WTC11 (cell line): ENCODE measurements at regions not wholly inside any gene's neighbourhood (a gene's known extent, or its start where the extent isn't known, plus 50 kb on each side); places are given as distances from the start of the nearest gene placed in this dataset.

Source experiments
- SP1 ChIP-seq: sonication (generic); formaldehyde crosslinking; conservative IDR thresholded peaks from 2 replicates; pipeline ENCODE4 v1.8.1; 2022; ENCODE audit warnings: missing genetic modification reagents
- TF ChIP-seq, protein P1 (sequence below): fragments of 200-600 bp; IDR thresholded peaks from 2 replicates; pipeline ENCODE4 v1.8.0; 2022; ENCODE audit warnings: antibody characterized with exemption
- TF ChIP-seq, protein P2 (sequence below): sonication (generic); formaldehyde crosslinking; conservative IDR thresholded peaks from 2 replicates; pipeline ENCODE4 v1.8.1; 2022; ENCODE audit warnings: mild to moderate bottlenecking, missing genetic modification reagents

DNA sequence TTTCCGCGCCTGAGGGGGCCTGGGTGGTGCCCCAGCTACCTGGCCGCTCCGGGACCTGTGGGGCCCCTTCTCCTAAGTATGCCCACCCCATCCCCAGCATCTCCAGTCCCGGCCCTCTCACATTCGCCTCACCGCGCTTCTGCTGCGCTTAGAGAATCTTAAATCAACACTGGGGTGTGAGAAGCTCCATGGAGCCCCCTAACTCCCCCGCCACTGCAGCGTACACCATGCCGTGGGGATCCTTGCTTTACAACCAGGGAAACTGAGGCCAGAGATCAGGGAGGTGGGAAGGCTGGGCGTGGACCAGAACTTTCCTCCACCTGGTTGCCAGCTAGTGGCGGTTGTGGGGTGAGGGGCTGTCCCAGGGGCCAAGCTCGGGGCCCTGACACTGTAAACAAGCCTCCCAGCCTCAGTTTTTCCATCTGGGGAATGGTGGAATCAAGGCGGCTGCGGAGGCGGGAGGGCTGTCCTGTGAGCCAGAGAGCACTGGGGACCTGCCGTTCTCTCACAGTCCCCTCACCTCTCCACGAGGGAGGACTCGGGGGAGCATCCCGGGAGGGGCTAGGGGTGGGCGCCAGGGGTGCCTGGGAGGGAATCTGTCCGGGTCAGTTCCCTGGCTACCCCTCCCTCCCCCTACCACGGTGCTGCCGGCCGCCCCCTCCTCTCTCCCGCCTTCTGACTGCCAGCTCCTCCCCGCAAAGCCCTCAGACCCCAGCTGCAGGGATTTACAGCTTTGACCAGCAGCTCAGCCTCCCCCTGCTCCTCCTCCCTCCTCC lies 161.2 kb downstream of the C9orf50 start:
- TF ChIP-seq, protein P1, sequence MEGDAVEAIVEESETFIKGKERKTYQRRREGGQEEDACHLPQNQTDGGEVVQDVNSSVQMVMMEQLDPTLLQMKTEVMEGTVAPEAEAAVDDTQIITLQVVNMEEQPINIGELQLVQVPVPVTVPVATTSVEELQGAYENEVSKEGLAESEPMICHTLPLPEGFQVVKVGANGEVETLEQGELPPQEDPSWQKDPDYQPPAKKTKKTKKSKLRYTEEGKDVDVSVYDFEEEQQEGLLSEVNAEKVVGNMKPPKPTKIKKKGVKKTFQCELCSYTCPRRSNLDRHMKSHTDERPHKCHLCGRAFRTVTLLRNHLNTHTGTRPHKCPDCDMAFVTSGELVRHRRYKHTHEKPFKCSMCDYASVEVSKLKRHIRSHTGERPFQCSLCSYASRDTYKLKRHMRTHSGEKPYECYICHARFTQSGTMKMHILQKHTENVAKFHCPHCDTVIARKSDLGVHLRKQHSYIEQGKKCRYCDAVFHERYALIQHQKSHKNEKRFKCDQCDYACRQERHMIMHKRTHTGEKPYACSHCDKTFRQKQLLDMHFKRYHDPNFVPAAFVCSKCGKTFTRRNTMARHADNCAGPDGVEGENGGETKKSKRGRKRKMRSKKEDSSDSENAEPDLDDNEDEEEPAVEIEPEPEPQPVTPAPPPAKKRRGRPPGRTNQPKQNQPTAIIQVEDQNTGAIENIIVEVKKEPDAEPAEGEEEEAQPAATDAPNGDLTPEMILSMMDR, result no peak
- TF ChIP-seq, protein P2, sequence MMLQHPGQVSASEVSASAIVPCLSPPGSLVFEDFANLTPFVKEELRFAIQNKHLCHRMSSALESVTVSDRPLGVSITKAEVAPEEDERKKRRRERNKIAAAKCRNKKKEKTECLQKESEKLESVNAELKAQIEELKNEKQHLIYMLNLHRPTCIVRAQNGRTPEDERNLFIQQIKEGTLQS (CRISPR knock-in tag), result no peak
- TF ChIP-seq SP1 (CRISPR knock-in tag), result no peak
